Muscle layer of colon (tissue), 2 donors: ENCODE measurements at regions not wholly inside any gene's neighbourhood (a gene's known extent, or its start where the extent isn't known, plus 50 kb on each side); places are given as distances from the start of the nearest gene placed in this dataset.

Experiments used
- H3K27ac ChIP-seq: one replicate; pipeline ENCODE4 v1.7.0; 2013; ENCODE audit warnings: low read depth, mild to moderate bottlenecking, low read length, moderate library complexity
- H3K27me3 ChIP-seq, 2 donors: one replicate each; pipeline ENCODE4 v1.7.0; 2013; ENCODE audit warnings: low read length in 2 of 2, mild to moderate bottlenecking in 2 of 2; ENCODE audit not compliant: insufficient read depth in 2 of 2, control insufficient read depth in 1 of 2
- H3K36me3 ChIP-seq: one replicate; pipeline ENCODE4 v1.7.0; 2013; ENCODE audit warnings: mild to moderate bottlenecking, low read length; ENCODE audit not compliant: insufficient read depth
- H3K4me1 ChIP-seq: one replicate; pipeline ENCODE4 v1.7.0; 2013; ENCODE audit warnings: mild to moderate bottlenecking, low read length; ENCODE audit not compliant: insufficient read depth
- H3K4me3 ChIP-seq, 2 donors: one replicate each; pipeline ENCODE4 v1.7.0; 2013; ENCODE audit warnings: low read length in 2 of 2, low read depth in 1 of 2, mild to moderate bottlenecking in 1 of 2, moderate library complexity in 1 of 2
- H3K9ac ChIP-seq: one replicate; pipeline ENCODE4 v1.7.0; 2013; ENCODE audit warnings: low read length
- H3K9me3 ChIP-seq: one replicate; pipeline ENCODE4 v1.7.0; 2013; ENCODE audit warnings: mild to moderate bottlenecking, low read length
- donor health status: abdominal sarcoma.
- donor health status: Adenocarcinoma of cecum.

DNA sequence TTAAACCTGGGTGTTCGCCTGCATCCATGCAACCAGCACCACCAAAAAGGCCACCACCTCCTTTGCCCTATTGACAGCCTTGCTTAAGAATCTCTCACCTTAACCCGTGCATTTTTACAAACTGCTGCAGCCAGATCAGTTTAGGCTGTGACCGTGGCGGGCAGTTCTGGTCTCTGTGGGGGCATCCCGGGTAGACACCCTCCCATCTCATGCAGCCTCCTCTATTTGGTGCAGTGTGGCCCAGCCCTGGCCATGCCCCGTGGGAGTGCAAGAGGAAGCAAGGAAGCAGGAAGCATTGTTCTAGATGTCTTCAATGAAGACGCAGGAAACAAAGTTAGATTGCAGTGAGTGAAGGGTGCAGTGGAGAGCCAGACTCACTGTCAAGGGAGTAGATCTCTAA, 108.8 kb upstream of the MVB12B start:
- peaks cover 0 to 16% of the 10 kb centered on the region in 2 donors for H3K27me3 ChIP-seq
- H3K36me3 ChIP-seq: no peaks in the 10 kb centered on the region
- H3K9ac ChIP-seq: no peak overlapping the region
- H3K9me3 ChIP-seq: no peaks in the 10 kb centered on the region
- H3K4me3 ChIP-seq: no peak overlapping the region
- H3K27ac ChIP-seq: no peak overlapping the region
- no peaks in the 10 kb centered on the region for H3K4me1 ChIP-seq

DNA sequence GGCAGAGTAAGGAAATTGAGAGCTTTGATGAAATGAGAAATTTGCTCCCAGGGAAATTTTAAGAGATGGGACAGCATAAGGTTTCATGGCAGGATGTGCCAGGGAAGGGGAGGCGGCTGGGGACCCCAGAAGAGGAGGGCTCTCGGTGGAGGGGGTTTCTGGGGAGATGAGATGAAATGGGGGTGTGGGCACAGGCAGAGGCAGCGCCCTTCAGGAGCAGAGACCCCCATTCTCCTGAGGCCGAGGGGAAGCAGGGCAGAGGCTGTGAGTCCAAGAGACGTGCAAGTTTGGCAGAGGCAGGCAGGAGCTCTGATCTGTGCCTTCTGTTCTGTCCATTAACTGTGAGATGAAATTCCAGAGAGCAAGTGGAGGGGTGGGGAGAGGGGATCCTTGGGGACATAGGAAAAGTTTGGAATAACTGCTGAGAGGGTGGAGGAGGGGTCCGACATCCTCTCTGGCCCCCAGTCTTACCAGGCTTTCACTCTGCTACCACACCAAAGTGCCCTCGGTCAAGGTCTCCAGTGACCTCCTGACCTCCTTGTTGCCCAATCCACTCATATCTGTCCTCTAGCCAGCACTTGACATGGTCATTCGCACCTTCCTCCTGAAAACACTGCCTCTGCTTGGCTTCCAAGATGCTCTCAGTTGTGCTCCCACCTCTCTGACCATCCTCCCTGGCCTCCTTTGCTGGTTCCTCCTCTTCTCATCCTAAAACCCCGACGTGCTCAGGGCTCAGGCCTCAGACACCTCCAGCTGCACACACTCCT, 108.1 kb upstream of the MVB12B start:
- Histone ChIP-seq H3K27ac (no peak overlapping the region), H3K9ac (no peak overlapping the region), H3K9me3 (no peaks in the 10 kb centered on the region), H3K27me3 (peaks cover 0 to 23% of the 10 kb centered on the region in 2 donors), H3K36me3 (no peaks in the 10 kb centered on the region), H3K4me3 (no peak overlapping the region), H3K4me1 (no peaks in the 10 kb centered on the region)

DNA sequence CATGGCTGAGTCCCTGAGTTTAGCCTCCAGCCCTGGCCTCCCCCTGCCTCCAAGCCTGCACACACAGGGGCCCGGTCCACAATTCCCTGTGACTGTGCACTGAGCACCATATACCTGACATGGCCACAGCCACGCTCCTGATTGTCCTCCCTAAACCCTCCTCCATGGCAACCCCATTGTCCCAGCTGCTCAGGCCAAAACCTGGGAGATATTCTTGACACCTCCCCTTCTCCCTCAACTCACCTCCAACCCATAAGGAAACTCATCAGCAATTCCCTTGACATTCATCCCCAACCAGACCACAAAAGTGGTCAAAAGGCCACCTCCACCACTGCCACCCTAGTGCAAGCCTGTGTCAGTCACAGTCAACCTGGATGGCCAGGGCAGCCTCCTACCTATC, 107.5 kb upstream of the MVB12B start:
- no peaks in the 10 kb centered on the region for H3K9me3 ChIP-seq
- H3K36me3 ChIP-seq: no peaks in the 10 kb centered on the region
- H3K27ac ChIP-seq: no peak overlapping the region
- H3K27me3 ChIP-seq: peaks cover 0 to 27% of the 10 kb centered on the region in 2 donors
- no peak overlapping the region for H3K4me3 ChIP-seq
- no peaks in the 10 kb centered on the region for H3K4me1 ChIP-seq
- no peak overlapping the region for H3K9ac ChIP-seq

DNA sequence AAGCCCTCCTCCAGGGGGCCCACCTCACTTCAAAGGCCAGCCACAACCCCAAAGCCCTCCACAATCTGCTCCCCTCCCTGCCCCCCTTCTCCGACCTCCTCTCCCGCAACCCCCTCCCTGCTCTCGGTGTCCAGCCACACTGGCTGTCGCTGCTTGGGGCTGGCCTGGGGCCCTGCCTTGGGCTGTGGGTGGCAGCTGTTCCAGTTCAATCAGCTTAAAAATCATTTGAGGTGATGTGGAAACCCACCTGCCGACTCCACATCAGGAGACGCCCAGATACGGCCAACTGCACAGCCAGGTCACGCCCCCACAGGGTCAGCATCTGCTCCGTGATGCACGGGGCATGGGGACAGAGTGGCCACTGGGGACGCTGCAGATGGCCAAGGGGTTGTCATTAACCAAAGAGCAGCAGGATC, 107.0 kb upstream of the MVB12B start:
- H3K4me3 ChIP-seq: no peak overlapping the region
- H3K27me3 ChIP-seq: peaks cover 0 to 27% of the 10 kb centered on the region in 2 donors
- no peak overlapping the region for H3K9ac ChIP-seq
- no peak overlapping the region for H3K27ac ChIP-seq
- H3K4me1 ChIP-seq: no peaks in the 10 kb centered on the region
- no peaks in the 10 kb centered on the region for H3K9me3 ChIP-seq
- H3K36me3 ChIP-seq: no peaks in the 10 kb centered on the region

DNA sequence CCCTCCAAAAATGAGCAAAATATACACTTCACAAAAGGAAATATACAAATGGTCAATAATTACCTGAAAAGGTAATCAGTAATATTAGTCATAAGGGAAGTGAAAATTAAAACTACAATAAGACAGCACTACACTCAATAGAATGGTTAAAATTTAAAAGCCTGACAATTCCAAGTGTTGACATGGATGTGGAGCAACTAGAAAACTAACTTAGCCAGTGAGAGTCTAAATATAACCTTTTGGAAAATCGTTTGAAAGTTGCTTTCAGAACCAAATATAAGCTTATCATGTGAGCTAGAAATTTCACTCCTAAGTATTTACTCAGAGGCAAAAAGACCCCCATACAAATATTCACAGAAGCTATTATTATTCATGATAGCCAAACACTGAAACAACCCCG, 105.1 kb upstream of the MVB12B start:
- no peak overlapping the region for H3K9ac ChIP-seq
- H3K27ac ChIP-seq: no peak overlapping the region
- H3K4me3 ChIP-seq: no peak overlapping the region
- no peaks in the 10 kb centered on the region for H3K4me1 ChIP-seq
- H3K27me3 ChIP-seq: peaks cover 0 to 27% of the 10 kb centered on the region in 2 donors
- H3K9me3 ChIP-seq: no peaks in the 10 kb centered on the region
- H3K36me3 ChIP-seq: no peaks in the 10 kb centered on the region

DNA sequence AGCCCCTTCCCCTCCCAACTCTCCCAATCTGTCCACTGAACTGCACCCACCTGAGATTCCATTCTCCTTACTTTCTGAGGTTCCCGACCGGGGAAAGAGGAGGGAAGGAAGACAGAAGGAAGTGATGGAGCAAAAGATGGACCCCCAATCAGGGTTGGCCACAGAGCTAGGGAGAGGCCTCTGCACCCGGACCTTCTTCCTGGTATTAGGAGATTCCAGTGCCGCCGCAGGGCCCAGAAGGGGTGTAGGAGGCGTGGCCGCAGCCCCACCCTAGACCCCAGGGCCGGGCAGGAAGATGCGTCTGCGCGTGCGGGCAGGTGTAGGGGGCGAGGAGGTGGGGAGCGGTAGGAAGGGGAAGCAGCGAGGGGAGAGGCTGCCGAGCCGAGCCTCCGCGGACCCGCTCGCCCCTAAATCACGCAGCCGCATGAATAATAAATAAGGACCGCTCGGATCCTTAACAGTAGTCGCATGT, 104.2 kb upstream of the MVB12B start:
- Histone ChIP-seq H3K36me3 (no peaks in the 10 kb centered on the region), H3K4me3 (no peak overlapping the region), H3K27me3 (peaks cover 0 to 27% of the 10 kb centered on the region in 2 donors), H3K4me1 (no peaks in the 10 kb centered on the region), H3K9ac (no peak overlapping the region), H3K9me3 (no peaks in the 10 kb centered on the region), H3K27ac (no peak overlapping the region)

DNA sequence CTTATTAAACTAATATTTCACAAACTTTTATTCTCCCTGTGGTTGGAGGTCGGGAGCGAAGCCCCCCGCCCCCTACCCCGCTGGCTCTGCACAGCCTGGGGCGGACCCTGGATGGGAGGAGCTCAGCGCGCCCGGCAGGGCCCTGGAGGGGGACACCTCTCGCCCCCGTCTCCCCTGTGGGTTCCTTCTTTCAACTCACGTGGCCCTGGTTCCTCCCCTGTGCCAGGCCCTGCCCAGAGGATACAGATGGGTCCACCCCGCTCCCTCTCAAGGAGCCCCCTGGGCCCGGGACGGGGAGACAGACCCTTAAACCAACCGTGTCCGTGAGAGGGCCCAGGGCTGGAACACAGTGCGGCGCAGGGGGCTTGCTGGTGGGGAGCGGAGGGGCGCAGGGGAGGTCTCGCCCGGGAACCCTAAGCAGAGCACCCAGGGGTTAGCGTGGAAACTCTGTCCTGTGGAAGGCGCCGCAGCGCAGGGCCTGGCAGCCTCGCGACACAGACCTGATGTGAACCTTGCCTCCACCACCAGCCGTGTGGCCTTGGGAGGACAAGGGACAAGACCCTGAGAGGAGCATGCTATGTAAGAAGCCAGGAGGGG, 103.7 kb upstream of the MVB12B start:
- H3K36me3 ChIP-seq: no peaks in the 10 kb centered on the region
- no peak overlapping the region for H3K27ac ChIP-seq
- no peaks in the 10 kb centered on the region for H3K4me1 ChIP-seq
- peaks cover 0 to 27% of the 10 kb centered on the region in 2 donors for H3K27me3 ChIP-seq
- no peaks in the 10 kb centered on the region for H3K9me3 ChIP-seq
- no peak overlapping the region for H3K9ac ChIP-seq
- no peak overlapping the region for H3K4me3 ChIP-seq

DNA sequence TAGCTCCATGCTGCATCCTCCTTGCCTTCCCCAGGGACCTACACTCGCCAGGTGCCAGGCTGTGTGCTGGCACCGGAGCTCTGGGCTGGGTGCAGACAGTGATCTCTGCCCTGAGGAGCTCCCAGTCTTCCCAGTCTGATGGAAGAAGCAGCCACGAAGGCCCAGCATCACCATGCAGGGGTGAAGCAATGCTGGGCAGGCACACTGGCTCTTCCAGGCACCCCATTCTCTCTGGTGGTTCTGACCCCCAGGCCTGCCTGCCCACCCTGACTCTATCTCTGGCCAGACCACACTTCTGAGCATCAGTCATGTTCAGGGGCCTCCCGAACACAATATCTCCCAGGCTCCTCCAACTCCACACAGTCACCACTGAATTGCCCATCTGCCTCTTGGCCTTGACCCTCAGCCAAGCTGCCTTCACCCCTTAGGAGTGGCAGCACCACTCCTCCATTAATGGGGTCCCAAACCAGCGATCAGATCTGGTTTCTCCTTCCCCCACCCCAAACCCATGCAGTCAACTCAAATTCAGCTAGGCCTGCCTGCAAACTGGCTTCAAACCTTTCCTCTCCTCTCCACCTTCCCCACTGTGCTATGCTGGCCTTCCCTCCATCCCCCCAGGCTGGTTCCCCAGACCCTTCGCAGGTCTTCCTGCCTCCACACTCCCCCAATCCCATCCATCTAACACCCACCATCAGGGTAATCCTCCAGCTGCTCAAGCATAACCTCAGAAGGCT, 102.7 kb upstream of the MVB12B start:
- Histone ChIP-seq H3K9ac (no peak overlapping the region), H3K36me3 (no peaks in the 10 kb centered on the region), H3K27me3 (peaks cover 0 to 25% of the 10 kb centered on the region in 2 donors), H3K9me3 (no peaks in the 10 kb centered on the region), H3K27ac (no peak overlapping the region), H3K4me3 (no peak overlapping the region), H3K4me1 (peaks cover 4% of the 10 kb centered on the region)

DNA sequence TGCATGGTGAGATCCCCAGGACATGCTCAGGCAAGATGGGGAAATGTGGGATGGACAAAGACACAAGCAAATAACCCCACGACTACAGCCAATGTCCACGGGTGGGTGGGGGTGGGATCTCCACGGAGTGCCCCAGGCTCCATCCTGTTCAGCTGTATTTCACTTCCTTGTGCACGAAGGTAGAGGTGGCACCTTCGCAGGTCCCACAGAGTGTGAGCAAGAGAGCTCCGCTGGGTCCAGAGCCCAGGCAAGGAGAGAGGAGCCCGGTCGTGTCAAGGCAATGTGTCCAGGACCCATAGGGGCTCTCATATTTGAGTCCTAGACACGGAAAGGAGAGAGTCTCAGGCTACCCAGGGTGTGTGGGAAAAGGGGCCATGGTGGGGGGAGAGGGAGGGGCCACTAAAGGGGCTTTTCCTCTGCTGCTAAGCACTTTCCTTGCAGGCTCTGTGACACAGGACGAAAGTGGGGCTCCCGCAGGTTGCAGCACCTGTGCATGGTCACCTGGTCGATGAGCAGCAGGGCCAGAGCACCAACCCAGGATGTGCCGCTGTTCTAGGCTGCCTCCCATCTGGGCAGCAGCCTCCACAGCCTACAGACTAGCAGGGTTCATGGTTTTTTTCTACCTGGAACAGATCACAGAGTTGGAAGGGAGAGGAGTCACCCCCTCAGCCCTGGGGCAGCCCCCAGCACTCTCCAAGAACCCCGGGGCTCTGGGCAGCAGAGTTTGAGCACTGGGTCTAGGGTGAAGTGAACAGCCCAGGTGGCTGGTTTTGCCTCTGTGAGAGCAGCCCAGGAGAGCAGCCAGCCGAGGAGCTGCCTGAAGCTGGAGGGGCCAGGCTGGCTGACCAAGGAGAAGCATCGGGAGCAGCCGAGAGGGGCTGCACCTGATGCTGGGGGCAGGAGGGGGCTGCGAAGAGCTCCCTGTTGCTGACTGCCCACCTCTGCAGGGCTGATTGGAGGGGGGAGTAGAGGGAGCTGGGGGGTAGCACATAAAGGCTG, 100.7 kb upstream of the MVB12B start:
- no peaks in the 10 kb centered on the region for H3K36me3 ChIP-seq
- peaks cover 4% of the 10 kb centered on the region for H3K4me1 ChIP-seq
- H3K27ac ChIP-seq: no peak overlapping the region
- H3K9ac ChIP-seq: no peak overlapping the region
- no peaks in the 10 kb centered on the region for H3K9me3 ChIP-seq
- H3K4me3 ChIP-seq: no peak overlapping the region
- peaks cover 0 to 23% of the 10 kb centered on the region in 2 donors for H3K27me3 ChIP-seq

DNA sequence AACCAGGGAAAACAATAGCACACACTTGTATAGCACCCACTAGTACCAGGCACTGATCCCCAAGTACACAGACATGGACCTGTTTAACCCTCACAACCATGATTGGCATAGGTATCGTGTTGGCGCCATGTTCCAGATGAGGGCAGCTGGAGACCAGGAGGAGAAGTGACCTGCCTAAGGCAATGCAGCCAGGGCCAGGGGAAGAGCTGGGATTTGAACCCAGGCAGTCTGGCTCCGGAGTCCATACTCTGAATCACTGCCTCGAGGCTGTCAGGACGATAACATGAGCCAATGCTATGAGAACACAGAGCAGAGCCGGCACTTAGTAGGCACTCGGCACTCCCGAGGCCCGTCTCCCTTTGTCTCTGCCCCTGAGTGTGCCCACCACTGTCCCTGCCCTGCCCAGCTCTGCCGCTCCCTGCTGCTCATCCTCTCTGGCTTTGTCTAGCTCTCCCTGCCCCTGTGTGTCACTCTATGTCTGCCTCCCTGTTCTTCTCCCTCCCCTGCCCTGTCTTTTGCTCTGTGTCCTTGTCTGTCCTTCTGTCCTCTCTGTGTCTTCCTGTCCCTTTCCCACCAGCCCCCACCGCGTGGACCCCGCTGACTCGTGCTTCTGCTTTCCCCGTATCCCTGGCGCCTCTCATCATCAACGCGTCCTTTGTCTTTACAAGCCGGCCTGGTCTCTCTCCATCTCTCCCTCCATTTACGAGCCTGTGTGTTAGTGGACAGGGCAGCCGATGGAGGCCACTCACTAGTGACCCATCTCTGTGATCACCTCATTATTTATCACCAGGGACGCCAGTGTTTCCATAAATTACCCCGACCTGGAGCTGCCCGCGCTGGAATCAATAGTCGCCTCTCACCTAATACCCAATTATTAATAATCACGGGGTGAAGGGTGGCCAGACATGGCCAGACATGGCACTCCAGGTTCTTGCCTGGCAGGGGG, 99.4 kb upstream of the MVB12B start:
- no peaks in the 10 kb centered on the region for H3K36me3 ChIP-seq
- H3K27me3 ChIP-seq: peaks cover 0 to 17% of the 10 kb centered on the region in 2 donors
- peaks cover 4% of the 10 kb centered on the region for H3K4me1 ChIP-seq
- H3K9me3 ChIP-seq: no peaks in the 10 kb centered on the region
- no peak overlapping the region for H3K4me3 ChIP-seq
- H3K9ac ChIP-seq: no peak overlapping the region
- H3K27ac ChIP-seq: no peak overlapping the region
